Heart left ventricle (tissue), 16 donors: ENCODE measurements at regions not wholly inside any gene's neighbourhood (a gene's known extent, or its start where the extent isn't known, plus 50 kb on each side); places are given as distances from the start of the nearest gene placed in this dataset.

ENCODE experiments used
- ATAC-seq, 4 donors: fragments of 200-7000 bp; cut with Tn5 transposase; one replicate each; pipeline ENCODE4 v1.9.1; 2020 to 2022; ENCODE audit warnings: moderate library complexity in 4 of 4, mild to moderate bottlenecking in 3 of 4, moderate number of reproducible peaks in 1 of 4
- DNase-seq, 5 donors: peaks; one replicate each; pipeline ENCODE4 v3.0.0-alpha.2; 2020
- H3K27ac ChIP-seq, 12 donors: fragments of 200-600 bp; sonication (generic) in 4 of 12; one replicate each; pipeline versions ENCODE4 v1.5.0 to v1.8.0; 2016 to 2022; ENCODE audit warnings: mild to moderate bottlenecking in 2 of 12
- H3K27me3 ChIP-seq, 9 donors: fragments of 200-600 bp; sonication (generic) in 2 of 9; one replicate each; pipeline versions ENCODE4 v1.5.1 to v1.8.0; 2016 to 2022; ENCODE audit warnings: mild to moderate bottlenecking in 3 of 9
- H3K36me3 ChIP-seq, 9 donors: fragments of 200-600 bp; sonication (generic) in 2 of 9; one replicate each; pipeline versions ENCODE4 v1.5.0 to v1.8.0; 2018 to 2022; ENCODE audit warnings: mild to moderate bottlenecking in 2 of 9
- H3K4me1 ChIP-seq, 12 donors: fragments of 200-600 bp; sonication (generic) in 4 of 12; one replicate each; pipeline versions ENCODE4 v1.5.0 to v1.8.0; 2016 to 2022; ENCODE audit warnings: mild to moderate bottlenecking in 3 of 12
- H3K4me3 ChIP-seq, 12 donors: fragments of 200-600 bp; sonication (generic) in 4 of 12; one replicate each; pipeline versions ENCODE4 v1.5.0 to v1.8.0; 2017 to 2022; ENCODE audit warnings: mild to moderate bottlenecking in 9 of 12, moderate library complexity in 4 of 12
- H3K9me3 ChIP-seq, 12 donors: fragments of 200-600 bp; sonication (generic) in 4 of 12; one replicate each; pipeline versions ENCODE4 v1.5.0 to v1.8.0; 2016 to 2022; ENCODE audit warnings: mild to moderate bottlenecking in 1 of 12
- CTCF ChIP-seq, 12 donors: fragments of 200-600 bp; sonication (generic) in 4 of 12; IDR thresholded peaks; one replicate each; pipeline versions ENCODE4 v1.5.0 to v1.8.0; 2018 to 2022; ENCODE audit warnings: antibody characterized with exemption in 12 of 12, mild to moderate bottlenecking in 5 of 12
- POLR2A ChIP-seq, 2 donors: fragments of 450-650 bp; IDR thresholded peaks; one replicate each; pipeline ENCODE4 v1.6.1; 2017; ENCODE audit warnings: antibody characterized with exemption in 2 of 2, mild to moderate bottlenecking in 2 of 2, moderate library complexity in 2 of 2
- WGBS, 4 donors: extraction: QIAGEN DNeasy Blood & Tissue Kit in 2 of 4; methylation state at CpG; one replicate each; pipeline versions ENCODE4 v1.1.5 to v1.1.7; 2013 to 2018; 5-methylcytosine and 5-hydroxymethylcytosine counted together
- intact Hi-C, 10 donors: fragments of 100-400 bp; cut with DNase I; formaldehyde crosslinking; loops; one replicate each; pipeline versions ENCODE4 v1.11.1 to v1.14.2; 2022
- donor health status: ischemic (EF 13 %, LVEDD 7.1; RV severe dilation, severe dysfunction).
- donor health status: healthy with polysubstance abuse.
- donor health status: DM: no; HTN: yes; CAD: no.
- donor health status: DM: no; HTN: no; CAD: no.
- donor health status: ischemic (EF 25% LVEDD 6.9; RV normal size, moderate dysfunction).
- donor health status: ischemic (EF 25% LVEDD 5.7; RV mildly dilated, moderate dysfunction).
- donor health status: healthy.
- donor health status: DM: yes; HTN: yes; CAD: no.
- donor health status: ischemic (EF 35%, LVEDD 5.7; RV mildly dilated, moderate dysfunction).
- donor health status: nonischemic (EF 11% LVEDD 7.7; RV severe dilation, severe dysfunction).
- donor health status: DM: yes; HTN: yes; CAD: no.
- donor health status: PGD.
- donor health status: ischemic (EF 29% LVEDD 5.4; RV normal size, mild dysfunction).
- donor health status: nonischemic (EF 23%, LVEDD 6.1; RV moderate dilation, normal function).

GRCh38 chr3:64927689-64928088 lies 239.9 kb upstream of the ADAMTS9 start:
- ATAC-seq, result no peak

GRCh38 chr3:64925575-64925974 lies 237.8 kb upstream of the ADAMTS9 start:
- no peak for DNase-seq
- no peaks in the 10 kb centered on the region for H3K36me3 ChIP-seq
- peak overlapping the region in 1 of 12 donors; percentile 3 for H3K27ac ChIP-seq
- no peak for ATAC-seq
- intact Hi-C loops, result no loop called here
- 61 to 73% (median 72%) methylated on average over 2 of the region's 2 CpGs for whole genome bisulfite sequencing, 4 donors
- no peak overlapping the region for H3K4me3 ChIP-seq
- peaks cover 0 to 23% (median 4%) of the 10 kb centered on the region in 12 donors for H3K4me1 ChIP-seq
- H3K27me3 ChIP-seq, result no peaks in the 10 kb centered on the region
- TF ChIP-seq CTCF (IDR thresholded peaks at IDR 0.05) (no peak), POLR2A (IDR thresholded peaks at IDR 0.05) (no peak)
- no peaks in the 10 kb centered on the region for H3K9me3 ChIP-seq

More at GRCh38 chr3:64927689-64928088, 239.9 kb upstream of the ADAMTS9 start:
- WGBS, 4 donors, result 71 to 92% (median 88%) methylated on average over 3 of the region's 3 CpGs
- no peak overlapping the region for H3K27ac ChIP-seq
- H3K9me3 ChIP-seq, result peaks cover 0 to 10% (median under 1%) of the 10 kb centered on the region in 12 donors
- TF ChIP-seq CTCF (IDR thresholded peaks at IDR 0.05), result no peak
- TF ChIP-seq POLR2A (IDR thresholded peaks at IDR 0.05), result no peak
- H3K27me3 ChIP-seq, result no peaks in the 10 kb centered on the region
- intact Hi-C loops, result no loop called here
- no peak overlapping the region for H3K4me3 ChIP-seq
- DNase-seq, result no peak
- peaks cover 0 to 22% (median 0%) of the 10 kb centered on the region in 12 donors for H3K4me1 ChIP-seq
- H3K36me3 ChIP-seq, result no peaks in the 10 kb centered on the region

GRCh38 chr3:64924961-64925360 lies 237.2 kb upstream of the ADAMTS9 start:
- WGBS, 4 donors, result 65 to 84% (median 83%) methylated on average over 2 of the region's 2 CpGs
- Histone ChIP-seq H3K27me3 (no peaks in the 10 kb centered on the region), H3K9me3 (no peaks in the 10 kb centered on the region), H3K27ac (peak overlapping the region in 1 of 12 donors; percentile 18), H3K36me3 (no peaks in the 10 kb centered on the region), H3K4me1 (peaks cover 0 to 23% (median 4%) of the 10 kb centered on the region in 12 donors), H3K4me3 (no peak overlapping the region)
- TF ChIP-seq POLR2A (IDR thresholded peaks at IDR 0.05) (no peak), CTCF (IDR thresholded peaks at IDR 0.05) (no peak)
- ATAC-seq (no peak), DNase-seq (no peak)
- intact Hi-C loops, result loop anchor here in 1 of 10 donors (5.0 kb wide), 1 partner anchor 238 kb away; the partner anchor contains the start of gene ADAMTS9

GRCh38 chr3:64922213-64922612 lies 234.4 kb upstream of the ADAMTS9 start:
- H3K9me3 ChIP-seq, result no peaks in the 10 kb centered on the region
- H3K27me3 ChIP-seq, result no peaks in the 10 kb centered on the region
- no peaks in the 10 kb centered on the region for H3K36me3 ChIP-seq
- WGBS, 4 donors, result 62 to 67% (median 66%) methylated on average over 2 of the region's 2 CpGs
- peak overlapping the region in 7 of 12 donors; percentile 4 to 52 (median 26) for H3K27ac ChIP-seq
- ATAC-seq (peak in 1 of 4 donors; percentile 32), DNase-seq (no peak)
- H3K4me3 ChIP-seq, result no peak overlapping the region
- TF ChIP-seq CTCF (IDR thresholded peaks at IDR 0.05), result no peak
- no peak for TF ChIP-seq POLR2A (IDR thresholded peaks at IDR 0.05)
- intact Hi-C loops, result loop anchor here in 1 of 10 donors (5.0 kb wide), 1 partner anchor 235 kb away; the partner anchor contains the start of gene ADAMTS9
- H3K4me1 ChIP-seq, result peaks cover 0 to 32% (median 13%) of the 10 kb centered on the region in 12 donors
